Cardiac fibroblast (primary cell): ENCODE measurements at regions not wholly inside any gene's neighbourhood (a gene's known extent, or its start where the extent isn't known, plus 50 kb on each side); places are given as distances from the start of the nearest gene placed in this dataset.

ENCODE experiments used
- DNase-seq, 2 donors: peaks; one replicate each; pipeline versions ENCODE4 v3.0.0 to v3.0.0-alpha.2; 2010; ENCODE audit warnings: low read depth in 2 of 2
- H3K4me3 ChIP-seq, 2 donors: replicated peaks in 1 of 2; 1 replicate in 1 of 2; 2 replicates in 1 of 2; pipeline ENCODE4 v1.5.1; 2011; ENCODE audit warnings: low read depth in 2 of 2, low read length in 2 of 2, mild to moderate bottlenecking in 2 of 2, moderate library complexity in 1 of 2
- CTCF ChIP-seq: IDR thresholded peaks from one replicate; pipeline ENCODE4 v1.5.1; 2011; ENCODE audit warnings: low read depth, mild to moderate bottlenecking, low read length, inconsistent platforms

DNA sequence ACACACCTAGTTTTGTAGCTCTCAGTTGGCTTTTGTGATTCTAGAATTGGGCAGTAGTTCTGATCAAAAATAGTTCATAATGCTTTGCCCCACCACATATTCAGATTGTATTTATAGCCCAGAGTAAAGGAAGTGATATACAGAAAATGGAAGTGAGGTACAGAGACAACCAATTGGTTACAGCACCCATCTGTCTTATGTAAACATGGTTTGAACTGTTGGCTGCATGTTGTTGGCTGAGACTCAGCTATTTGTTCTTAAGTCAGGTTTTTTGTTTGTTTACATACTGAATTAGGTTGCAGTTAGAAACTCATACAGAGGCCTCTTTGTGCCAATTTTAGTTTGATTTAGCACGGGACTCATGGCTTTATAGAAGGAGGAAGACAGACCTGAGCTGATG lies 158.9 kb upstream of the GPR26 start:
- no peak for TF ChIP-seq CTCF
- no peak for DNase-seq
- H3K4me3 ChIP-seq = no peak overlapping the region

DNA sequence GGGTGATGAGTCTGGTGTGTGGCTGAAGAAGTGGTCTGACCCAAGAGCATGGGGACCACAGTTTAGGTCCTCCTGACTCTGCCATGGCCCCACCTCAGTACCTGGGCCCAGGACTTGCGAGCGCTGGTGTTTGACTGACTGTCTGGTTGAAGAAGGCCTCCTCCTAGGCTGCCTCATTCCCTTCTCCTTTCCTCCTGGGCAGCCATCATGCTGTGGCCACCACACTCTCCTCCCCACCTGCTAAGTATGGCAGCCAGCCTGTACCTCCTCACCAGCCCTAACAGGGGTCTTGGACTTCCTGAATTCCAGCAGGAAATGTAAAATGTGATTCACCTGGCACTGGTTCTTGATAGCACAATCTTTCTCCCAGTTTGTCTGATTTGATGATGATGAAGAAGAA lies 156.8 kb upstream of the GPR26 start:
- no peak for TF ChIP-seq CTCF
- H3K4me3 ChIP-seq = no peak overlapping the region
- no peak for DNase-seq

DNA sequence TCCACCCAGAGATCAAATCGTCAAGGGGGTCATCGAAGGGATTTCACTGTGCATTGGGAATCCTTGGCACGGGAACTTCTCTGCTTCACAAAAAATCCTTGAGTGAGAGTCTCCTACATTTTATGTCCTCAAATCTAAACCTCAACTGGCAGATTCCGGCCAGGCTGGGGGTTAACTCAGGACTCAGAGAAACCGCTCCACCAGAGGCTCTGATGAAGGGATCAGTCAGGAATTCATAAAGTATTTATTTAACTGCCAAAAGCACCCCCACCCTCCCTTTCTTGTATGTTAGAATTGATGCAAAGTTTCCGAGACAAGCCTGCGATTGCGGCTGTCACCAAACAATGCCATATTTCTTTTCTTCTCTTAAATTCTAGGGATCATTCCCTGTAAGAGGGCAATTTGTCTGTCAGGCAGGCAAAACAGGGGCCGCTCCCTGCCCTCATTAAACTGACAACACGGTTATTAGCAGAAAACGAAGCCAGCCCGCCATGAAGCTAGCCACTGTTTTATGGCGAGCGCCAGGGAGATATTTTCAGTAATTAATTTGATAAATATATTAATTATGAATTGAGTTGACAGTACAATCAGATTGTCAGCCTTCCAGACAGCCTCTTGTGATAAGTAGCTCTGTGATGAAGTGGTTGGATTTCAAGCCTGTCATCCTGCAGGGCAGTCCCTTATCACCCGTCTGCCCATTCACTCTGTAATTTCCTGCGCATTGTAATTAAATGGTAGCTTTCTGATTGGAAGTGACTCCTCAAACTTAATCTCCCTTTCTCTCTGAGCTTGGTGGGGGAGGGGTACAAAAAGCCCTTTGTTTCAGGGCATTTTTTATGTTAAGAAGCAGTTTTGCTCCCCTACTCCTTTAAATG lies 153.0 kb upstream of the GPR26 start:
- no peak overlapping the region for H3K4me3 ChIP-seq
- no peak for DNase-seq
- no peak for TF ChIP-seq CTCF

- TF ChIP-seq CTCF = no peak
- DNase-seq = no peak
- no peak overlapping the region for H3K4me3 ChIP-seq
These were observed 152.3 kb upstream of the GPR26 start for GRCh38 chr10:123513870-123514269.

DNA sequence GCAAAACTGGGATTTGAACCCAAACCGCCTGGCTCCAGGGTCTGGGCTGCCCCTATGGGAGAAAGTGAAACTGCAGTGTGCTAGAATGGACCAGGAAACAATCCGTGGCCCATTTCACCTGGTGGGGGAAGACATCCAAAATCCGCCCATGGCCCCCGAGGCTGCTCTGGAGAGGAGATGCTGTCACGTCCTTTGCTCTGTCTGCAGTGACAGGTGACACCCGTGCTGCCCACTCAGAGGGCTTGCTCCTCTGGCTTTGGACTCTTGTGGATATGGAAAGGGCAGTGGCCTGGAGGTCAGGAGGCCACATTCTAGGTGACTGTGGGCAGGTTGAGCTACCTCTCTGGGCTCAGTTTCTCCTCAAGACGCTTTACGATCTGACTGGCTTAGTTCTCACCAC lies 151.2 kb upstream of the GPR26 start:
- no peak for DNase-seq
- H3K4me3 ChIP-seq = no peak overlapping the region
- TF ChIP-seq CTCF = no peak

GRCh38 chr10:123515661-123516060 lies 150.5 kb upstream of the GPR26 start:
- TF ChIP-seq CTCF = no peak
- no peak for DNase-seq
- H3K4me3 ChIP-seq = no peak overlapping the region

GRCh38 chr10:123516291-123516690 lies 149.9 kb upstream of the GPR26 start:
- no peak for DNase-seq
- TF ChIP-seq CTCF = no peak
- no peak overlapping the region for H3K4me3 ChIP-seq
